Activated CD4-positive, alpha-beta T cell treated with anti-CD3 and anti-CD28 coated beads, Interleukin-2, amount 50 U/mL, for 1 hour (primary cell): ENCODE measurements at regions not wholly inside any gene's neighbourhood (a gene's known extent, or its start where the extent isn't known, plus 50 kb on each side); places are given as distances from the start of the nearest gene placed in this dataset.

Source experiments
- DNase-seq: peaks from one replicate; pipeline ENCODE4 v3.0.0-alpha.2; 2020

DNA sequence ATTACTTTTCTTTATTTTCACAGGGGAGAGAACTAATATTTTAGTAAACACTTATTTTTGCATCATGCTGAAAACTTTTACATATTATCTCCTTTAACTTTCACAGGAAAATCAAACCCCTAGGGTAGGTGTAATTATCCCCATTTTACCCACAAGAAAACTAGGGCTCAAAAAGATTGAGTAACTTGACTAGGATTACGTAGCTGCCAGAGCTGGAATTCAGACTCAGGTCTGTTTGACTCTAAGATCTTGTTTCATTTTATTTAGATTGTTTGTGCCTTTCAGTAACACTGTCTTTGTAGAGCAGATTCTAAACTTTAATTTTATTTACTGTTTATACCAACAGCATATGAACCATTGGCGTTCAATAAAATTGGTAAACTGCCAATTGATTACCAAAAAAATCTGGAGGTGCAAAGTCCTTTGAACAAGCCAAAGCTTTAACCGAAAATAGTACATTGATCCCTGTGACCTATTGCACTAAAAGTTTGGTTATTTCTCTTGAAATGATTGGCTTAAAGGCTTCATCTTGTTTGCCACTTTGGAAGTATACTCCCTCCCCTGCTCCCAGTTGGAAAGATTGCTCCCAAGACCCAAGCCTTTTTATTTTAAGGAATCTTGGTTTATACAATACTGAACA is 71.0 kb upstream of the WDR26 start:
- no peak for DNase-seq

DNA sequence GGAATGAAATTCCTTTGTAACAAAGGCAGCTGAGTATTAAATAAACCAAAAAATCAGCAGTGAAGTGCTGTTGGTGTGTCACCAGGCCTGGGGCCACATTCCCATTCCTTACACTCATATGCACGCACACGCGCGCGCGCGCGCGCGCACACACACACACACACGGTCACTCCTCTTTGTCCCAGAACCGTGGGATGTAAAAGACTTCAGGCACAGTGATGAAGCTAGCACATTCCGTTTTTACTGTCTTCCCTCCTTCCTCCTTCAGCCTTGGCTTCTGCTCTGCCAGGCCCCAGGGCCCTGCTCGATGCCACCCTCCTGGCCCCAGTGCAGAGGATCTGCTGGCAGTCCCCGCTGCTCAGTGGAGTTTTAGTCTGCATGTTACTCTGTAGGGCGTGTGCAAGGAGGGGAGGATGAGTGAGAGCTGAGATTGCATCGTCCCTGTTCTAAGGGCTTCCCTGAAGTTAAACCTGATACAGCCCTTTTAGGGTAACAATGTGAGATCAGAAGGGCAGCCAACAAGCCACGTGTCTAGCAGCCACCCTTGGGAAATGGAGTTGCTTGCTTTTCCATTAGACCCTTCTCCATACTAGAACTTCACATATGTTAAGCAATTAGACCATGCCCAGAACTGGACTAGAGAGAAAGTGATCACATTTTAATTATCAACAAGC is 71.7 kb upstream of the WDR26 start:
- DNase-seq, result no peak

DNA sequence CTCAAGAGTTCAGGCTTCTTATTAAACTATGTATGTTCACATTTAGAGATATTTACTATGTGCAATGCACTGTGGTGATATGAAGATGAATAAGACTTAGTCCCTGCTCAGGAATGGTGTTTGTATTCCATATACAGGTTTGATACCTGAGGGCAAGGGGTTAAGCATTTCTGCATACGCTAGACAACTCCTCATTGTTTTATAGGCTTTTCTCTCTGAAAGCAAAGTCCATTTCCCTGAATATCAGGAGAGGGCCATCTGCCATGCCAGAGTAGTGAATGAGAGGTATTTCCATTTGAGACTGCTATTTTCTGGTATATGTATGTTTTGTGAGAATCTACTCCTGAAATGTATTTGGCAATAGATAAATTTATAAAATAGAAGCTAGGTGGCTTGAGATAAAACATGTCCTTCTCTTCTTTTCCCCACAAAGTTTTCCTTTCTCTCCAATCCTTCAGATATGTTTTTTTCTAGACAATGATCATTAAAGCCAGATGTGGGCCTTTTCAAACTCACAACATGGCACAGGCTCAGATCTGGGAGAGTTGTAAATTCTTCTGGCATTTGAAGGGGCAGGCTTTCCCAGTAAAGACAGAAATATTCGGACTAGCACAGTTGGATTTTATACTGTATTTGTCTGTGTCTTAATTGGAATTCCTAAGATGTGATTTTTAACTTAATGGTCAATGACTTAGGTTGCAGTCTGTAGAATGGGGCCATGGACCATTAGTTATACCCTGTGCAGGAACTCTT is 73.3 kb upstream of the WDR26 start:
- DNase-seq, result no peak

DNA sequence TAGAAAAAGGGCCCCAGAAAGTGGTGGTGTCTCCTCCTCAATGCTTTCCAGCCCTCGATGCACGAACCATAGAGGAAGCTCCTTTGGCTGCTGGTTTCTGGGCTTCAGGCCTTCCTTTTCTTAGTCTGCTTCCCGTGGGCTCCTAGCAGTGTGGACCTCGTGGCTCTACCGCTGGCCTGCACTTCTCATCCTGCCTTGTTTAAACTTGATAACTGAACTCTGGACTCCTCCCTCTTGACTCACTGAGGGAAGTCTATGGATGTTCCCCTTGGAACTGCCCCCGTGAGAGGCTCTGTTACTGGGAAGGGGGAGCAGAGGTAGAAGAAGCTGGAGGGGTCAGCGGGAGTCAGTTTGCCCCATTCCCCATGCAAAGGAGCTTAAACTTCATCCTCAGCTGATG is 75.3 kb upstream of the WDR26 start:
- DNase-seq, result no peak

DNA sequence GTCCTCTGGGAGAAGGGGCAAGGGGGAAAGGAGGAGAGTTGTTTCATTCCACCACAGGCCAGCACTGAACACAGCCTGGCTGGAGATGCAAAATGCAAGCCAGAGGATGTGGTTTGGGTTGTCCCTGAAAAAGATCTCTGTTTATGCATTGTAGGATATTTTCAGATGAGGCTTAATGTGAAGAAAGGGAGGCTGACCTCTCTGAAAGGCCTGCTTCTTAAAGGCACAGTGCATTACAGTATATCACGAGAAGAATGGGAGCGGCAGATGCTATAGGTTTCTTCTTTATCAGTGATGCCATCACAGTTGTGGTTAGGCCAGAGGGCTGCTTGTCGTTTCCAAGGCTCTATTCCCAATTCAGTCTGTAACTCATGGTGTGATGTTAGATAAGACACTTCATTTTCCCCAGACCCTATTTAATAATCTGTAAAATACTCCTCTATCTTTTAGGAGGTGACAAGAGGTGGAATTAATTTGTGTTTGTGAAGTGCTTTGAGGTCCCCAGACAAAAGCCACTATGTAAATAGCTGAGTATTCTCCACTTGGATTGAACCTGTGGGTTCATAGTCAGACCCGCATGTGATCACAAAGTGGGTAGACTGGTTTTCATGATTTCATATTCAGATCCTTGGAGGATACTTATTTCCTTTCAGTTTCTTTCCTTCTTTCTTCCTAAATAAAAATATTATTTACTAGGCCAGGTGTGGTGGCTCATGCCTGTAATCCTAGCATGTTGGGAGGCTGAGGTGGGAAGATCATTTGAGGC is 76.5 kb upstream of the WDR26 start:
- DNase-seq, result no peak

DNA sequence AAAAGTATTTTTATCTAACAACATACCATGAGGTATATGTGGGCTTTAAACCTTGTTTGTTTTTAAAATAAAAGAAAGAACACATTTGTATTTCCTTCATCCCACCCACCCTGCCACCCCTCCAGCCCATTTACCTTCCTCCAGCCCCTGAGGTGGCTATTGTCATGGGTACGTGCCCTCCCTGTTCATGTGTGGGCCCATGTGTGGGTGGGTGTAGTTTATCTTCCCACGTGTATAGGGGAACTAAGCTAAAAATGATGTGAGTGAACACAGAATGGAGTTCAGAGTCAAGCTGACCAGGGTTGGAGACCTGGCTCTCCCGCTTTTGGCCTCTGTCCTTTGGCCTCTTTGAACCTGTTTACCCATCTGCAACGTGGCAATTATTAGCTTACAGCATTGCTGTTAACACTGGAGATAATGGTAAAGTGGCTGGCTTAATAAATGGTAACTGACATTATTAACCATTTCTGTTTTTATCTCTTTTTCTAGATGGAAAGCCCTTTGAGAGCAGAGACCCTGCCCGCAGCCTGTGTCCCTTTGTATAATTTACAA is 78.1 kb upstream of the WDR26 start:
- no peak for DNase-seq

DNA sequence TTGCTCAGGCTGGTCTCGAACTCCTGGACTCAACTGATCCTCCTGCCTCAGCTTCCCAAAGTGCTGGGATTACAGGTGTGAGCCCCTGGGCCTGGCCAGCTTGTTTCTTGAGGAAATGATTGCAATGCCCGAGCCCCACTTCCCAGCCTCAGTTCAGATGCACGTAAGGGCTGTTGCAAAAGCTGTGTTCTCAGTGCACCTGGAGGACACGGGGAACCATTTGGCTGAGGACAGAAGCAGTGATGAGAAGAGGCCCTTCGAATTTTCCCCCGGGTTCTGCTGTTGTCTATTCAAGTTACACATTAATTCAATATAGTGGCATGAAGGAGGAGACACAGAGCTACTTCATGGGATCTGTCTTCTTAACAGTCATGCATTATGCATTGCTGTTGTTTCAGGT is 78.8 kb upstream of the WDR26 start:
- DNase-seq, result no peak

DNA sequence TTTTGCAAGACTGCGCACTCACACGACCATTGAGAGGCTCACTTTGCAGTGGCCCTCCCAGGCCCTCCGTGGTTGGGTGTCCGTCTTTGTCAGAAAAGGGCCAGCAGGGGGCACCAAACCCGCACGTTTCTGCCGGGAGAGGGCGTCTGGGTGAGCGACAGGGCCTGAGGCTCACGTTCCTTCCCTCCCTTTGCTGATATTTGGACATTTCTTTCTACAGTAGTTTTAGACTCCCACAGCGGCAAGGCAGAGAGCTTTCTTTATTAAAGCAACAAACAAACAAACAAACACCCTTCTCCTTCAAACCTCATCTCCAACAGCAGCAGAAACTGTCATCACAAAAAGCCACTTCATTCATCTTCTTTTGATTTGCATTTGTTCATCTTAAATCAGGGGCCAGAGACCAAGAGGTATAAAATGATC is 79.2 kb upstream of the WDR26 start:
- DNase-seq, result peak; percentile 88

DNA sequence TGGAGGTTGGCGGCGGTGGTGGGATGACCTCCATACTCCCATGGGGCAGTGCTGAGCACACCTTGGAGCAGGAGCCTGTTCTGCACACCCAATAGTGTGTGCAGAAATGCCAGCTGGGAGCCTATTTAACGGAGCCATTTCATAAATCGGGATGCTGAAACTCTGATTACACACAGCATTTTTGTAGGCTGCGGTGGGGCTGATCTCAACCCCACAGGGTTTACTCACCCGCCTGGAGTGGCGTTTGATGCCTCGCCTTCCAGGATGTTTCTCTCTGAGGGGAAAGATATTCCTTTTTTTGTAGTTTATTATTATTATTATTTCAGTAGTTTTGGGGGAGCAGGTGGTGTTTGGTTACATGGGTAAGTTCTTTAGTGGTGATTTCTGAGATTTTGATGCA is 82.6 kb upstream of the WDR26 start:
- DNase-seq, result no peak

DNA sequence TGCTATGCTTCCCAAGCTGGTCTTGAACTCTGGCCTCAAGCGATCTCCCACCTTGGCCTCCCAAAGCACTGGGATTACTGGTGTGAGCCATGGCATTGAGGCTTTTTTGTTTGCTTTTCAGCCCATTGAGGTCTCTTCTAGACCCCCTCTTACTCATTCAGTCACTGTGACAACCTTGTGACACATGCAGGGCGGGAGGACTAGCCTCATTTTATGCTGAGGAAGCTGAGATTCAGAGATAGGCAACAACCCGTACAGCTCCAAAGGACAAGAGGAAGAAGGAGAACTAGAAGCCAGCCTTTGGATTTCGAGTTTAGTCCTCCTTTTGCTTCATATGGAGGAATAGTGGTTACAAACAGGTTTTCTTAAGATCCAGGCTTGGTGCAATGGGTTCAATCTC is 83.9 kb upstream of the WDR26 start:
- no peak for DNase-seq

DNA sequence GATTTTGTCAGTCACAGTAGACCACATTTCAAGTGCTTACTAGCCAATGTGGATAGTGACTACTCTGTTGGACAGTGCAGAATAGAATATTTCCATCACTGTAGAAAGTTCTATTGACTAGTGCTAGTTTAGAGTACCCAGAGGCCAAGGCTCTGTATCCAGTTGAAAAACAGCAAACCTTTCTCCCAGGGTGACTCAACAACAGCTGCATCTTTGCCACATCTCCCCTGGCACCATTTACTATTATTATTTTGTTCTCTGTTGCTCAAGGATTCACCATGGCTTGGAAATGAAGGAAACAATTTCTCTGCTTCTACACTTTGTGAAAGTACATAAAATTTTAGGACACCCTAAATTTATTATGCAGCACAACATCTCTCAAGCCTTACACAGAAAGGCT is 85.3 kb upstream of the WDR26 start:
- no peak for DNase-seq

DNA sequence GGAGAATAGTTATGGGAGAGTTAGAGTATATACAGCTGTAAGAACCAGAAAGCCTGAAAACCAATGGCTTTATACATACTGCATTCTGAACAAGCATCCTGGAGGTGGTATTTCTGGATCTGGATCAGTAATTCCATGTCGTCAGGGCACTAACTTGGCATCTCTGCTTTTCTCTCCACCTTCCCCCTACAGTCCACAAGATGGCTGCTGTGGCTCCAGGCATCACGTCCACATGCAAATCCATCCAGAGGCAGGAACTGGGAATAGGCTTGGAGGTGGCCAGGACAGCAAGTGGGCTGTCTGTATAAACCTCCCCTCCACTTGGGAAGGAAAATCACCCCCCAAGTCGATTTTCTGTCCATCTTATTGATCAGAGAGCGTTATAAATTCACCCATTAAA is 86.2 kb upstream of the WDR26 start:
- no peak for DNase-seq

DNA sequence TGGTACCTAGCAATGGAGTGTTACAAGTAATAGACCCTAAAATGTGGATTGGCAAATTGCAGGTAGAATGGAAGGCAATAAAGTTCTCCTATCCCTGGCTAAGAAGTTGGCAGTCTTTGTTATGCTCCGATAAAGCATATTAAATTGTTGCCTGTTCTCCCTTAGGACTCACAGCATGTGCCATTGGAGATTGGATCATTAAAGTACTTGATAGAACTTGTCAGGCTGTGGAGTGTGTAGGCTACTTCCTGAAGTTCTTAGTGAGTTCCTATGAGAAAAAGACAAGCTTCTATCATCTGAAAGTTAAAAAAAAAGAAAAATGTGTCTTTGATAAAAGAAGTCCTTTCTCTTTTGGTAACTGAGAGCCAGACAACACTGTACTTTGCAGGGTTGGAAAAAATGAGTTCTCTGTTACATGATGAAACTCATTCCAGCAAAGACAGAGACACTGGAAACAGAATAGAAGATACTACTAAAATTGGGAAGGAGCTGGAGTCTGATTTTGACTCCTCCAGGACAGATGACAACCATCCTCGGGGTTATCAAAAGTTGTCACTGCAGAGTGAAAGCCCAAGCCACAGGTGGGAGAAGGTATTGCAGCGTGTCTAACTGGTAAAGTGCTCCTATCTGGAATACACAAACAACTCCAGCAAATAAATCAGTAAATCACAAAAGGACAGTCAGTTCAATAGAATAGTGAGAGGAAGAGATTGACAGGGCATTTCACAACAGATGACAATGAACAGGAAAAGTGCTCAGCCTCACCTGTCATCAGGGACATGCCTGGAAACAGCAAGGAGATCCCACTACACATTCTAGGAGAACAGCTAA is 87.5 kb upstream of the WDR26 start:
- DNase-seq, result no peak

DNA sequence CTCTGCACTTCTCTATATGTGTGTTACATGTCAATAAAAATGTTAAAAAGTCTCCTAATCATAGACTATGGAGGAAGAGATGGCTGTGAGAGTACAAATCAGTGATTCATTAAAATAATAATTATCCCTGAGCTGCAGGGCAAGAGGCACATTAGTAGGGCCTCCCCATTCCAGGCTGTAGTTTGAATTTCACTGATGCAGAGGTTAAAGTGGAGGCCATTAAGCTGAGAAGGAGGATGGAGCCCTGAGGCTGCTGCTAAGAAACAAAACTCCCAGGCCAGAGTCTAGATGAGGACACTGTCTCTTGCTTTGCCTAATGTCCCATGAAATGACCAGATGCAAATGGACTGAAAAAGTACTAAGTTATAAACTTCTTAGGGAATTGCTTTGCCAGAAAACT is 89.1 kb upstream of the WDR26 start:
- DNase-seq, result no peak

DNA sequence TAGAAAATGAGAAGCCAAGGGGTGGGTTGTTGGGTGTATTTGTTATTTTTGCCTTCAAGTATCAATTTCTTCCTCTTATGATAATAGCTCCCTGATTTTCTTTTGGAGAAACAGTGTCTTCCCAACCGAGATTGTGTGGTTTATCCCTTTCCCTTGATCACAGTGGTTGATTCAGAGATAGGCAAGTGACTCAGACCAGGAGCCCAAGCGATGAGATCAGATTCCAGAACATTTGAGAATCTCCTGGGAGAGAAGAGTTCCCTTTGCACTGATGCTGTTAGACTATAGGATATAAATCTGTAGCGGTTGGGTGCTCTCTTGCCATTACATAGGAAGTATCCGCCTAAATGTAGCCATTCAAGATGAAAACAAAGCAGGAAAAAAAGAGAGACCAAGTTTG is 90.1 kb upstream of the WDR26 start:
- DNase-seq, result no peak

DNA sequence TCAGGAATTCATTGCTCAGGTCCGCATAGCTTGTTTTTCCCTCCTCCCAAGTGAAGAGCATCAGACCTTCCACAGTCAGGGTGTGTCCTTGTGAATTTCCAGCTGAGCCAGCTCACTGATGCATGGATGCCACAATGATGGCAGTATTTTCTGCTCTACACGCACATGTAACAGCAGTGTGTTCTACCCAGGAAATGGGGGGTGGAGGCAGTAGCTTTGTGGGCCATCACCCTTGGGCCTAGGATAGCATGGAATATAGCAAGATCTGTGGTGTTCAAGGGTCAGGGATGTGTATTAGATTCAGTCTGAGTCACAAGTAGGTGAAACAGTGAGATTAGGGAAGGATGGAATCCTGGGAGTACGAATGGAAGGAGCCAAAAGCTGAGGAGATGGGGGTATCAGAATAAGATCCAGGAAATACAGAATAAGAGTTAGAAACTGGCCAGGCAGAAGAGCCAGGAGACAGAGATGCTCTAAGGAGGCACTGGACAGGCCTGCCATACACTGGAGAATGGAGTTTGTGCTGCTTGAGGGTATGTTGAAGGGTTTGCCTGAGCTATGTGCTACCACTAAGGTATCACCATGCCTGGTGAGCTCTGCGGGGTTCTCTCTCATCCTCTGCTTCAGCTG is 90.6 kb upstream of the CNIH3 start:
- DNase-seq, result no peak

DNA sequence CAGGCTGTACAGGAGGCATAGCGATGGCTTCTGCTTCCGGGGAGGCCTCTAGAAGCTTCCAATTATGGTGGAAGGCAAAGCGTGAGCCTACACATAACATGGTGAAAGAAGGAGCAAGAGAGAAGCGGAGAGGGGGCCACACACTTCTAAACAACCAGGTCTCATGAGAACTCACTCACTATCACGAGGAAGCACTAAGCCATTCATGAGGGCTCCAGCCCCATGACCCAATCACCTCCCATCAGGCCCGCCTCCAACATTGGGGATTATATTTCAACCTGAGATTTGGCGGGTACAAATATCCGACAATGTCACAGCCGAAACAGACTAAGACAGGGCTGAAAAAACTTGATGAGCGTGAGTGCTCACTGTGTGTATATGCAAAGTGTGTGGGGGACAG is 89.3 kb upstream of the CNIH3 start:
- DNase-seq, result no peak

DNA sequence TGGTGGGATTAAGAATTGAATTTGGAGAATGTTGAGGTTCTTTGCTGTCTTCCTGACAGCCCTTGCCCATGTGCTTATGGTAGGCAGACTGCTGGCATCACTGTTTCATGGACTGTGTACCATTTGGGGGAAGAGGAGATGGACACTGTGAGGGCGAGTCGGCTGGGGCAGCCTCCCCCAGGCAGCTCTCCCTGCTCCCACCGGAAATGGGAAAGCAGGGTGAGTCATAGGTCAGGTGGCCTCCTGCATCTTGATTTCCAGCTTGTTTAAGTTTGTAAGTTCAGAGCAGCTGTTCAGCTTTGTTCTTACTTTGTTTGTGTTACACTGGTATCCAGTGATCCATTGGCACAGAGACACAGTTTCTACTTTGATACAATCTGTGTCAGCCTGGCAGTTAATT is 87.2 kb upstream of the CNIH3 start:
- no peak for DNase-seq

DNA sequence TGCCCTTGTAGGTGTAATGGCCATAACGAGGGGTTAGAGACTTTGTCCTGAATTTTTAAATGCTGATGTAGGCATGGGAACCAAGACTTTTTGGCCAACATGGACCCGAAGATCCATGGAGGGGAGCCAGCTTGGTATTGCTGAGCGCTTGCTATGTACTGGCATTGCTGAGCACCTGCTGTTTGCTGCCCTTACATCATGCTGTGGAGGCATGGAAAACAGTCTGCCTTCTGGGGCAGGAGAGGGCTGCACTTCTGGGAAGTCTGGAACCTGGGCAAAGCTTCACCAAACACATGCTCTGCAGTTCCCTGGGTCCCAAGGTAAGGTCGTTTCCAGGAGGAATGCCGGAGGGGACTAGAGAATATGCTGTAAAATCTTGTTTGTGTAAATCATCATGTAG is 86.3 kb upstream of the CNIH3 start:
- DNase-seq, result no peak

DNA sequence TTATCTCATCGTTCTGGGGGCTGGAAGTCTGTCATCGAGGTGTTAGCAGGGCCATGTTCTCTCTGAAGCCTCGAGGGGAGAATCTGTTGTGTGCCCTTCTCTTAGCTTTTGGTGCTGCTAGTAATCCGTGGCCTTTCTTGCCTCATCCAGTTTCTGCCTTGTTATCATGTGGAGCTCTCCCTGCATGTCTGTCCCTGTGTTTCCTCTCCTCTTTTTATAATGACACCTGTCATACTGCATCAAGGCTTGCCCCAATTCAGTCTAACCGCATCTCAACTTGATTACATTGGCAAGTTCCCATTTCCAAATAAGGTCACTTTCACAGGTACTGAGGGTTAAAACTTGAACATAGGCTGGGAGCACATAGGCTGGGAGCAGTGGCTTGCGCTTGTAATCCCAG is 82.6 kb upstream of the CNIH3 start:
- DNase-seq, result no peak

DNA sequence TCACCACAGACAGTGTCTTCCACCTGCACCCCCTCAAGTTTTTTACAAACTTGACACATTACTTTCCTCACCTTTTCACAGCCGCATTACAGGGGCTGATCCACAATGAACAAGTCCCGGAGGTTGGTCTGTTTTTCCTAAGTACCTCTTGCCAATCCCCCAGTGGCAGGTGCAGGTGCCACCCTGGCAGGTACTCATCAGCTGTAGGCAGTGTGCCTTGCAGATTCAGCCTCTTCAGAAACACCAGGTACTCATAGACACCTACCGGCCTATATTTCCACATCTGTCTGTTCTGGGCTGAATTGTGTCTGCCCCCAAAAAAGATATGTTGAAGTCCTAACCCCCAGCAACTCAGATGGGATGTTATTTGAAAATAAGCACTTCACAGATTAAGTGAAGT is 81.4 kb upstream of the CNIH3 start:
- DNase-seq, result no peak

DNA sequence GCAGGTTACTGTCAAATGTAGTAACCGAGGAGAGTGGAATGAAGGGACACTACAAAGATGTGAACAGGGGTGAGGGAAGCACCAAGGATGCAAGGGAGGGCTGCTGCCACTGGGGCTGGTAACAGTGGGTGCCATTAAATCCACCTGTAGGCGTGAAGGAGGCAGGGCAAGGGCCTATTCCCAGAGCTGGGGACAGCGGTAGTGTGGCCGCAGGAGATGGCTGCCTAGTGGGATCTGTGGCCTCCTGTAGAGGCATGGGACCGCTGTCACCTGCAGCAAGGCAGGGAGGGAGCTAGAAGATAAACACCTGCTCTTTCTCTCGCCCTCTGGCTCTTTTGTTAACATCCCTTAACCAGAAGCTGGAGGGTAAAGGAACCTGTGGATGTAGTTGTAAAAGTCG is 80.5 kb upstream of the CNIH3 start:
- DNase-seq, result no peak
